NCI-H1105 (cell line): ENCODE measurements at regions not wholly inside any gene's neighbourhood (a gene's known extent, or its start where the extent isn't known, plus 50 kb on each side); places are given as distances from the start of the nearest gene placed in this dataset.
A peak's percentile ranks its signal among the peaks of the same experiment; 100 is the strongest.
"Not testable (repeated sequence)": the region's sequence is repeated elsewhere in the genome, so short reads cannot be mapped to it uniquely, and the experiment has no call there.

Source experiments
- DNase-seq: peaks from one replicate; lab custom pipeline; 2025; lab: John Stamatoyannopoulos, UW

GRCh38 chr2:78710632-78711375 lies 314.7 kb upstream of the REG3G start:
- no peak for DNase-seq

DNA sequence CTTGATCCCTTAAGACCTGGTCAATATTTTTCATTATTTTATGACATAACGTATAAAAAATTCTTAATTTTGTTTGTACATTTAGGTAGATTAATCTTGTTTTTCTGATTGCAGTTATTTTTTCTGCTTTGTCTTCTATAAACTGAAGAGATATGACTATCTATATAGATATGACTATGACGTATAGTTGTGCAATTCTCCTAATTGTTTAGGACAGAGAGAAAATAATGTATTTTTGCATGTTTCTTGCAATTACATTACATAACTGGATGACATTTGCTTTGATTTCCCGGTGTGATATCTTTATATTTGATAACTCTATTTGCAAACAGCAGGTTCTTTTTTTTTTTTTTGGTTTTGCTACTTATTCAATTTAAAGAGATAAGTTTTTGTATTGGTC lies 310.2 kb upstream of the REG3G start:
- no peak for DNase-seq

DNA sequence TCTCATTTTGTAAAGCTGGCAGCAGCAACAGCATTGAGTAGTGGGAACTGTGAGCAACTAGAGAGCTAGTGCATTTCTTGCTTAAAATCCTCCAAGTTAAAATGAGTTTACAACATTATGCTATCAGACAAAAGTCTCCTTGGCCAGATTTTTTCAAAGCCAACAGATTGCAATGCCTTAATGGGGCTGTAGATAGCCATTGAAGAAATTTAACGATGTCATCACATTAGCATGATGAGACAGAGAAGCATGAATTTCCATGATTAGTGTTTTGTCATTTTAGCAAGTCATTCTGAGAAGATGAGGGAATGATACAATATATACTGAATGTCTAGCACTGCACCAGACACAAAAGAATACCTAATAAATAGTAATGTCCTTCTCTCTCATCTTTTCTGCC lies 307.5 kb upstream of the REG3G start:
- no peak for DNase-seq

- no peak for DNase-seq
Measured at GRCh38 chr2:78718473-78718872, 307.0 kb upstream of the REG3G start.

GRCh38 chr2:78721355-78722033 lies 304.0 kb upstream of the REG3G start:
- no peak for DNase-seq

DNA sequence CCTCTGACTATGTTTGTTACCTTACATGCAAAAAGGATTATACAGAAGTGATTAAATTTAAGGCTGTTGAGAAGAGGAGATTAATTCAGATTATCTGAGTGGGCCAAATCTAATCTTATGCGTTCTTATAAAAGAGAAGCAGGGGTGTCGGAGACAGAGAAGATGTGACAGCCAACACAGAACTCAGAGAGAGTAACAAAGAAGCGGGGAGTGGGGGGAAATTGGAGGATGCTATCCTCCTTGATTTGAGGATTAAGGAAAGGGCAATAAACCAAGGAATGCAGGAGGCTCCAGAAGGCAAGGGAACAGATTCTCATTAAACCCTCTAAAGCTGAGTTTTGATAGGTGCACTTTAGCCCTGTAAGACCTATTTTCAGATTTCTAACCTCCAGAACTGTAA lies 291.3 kb upstream of the REG3G start:
- no peak for DNase-seq

DNA sequence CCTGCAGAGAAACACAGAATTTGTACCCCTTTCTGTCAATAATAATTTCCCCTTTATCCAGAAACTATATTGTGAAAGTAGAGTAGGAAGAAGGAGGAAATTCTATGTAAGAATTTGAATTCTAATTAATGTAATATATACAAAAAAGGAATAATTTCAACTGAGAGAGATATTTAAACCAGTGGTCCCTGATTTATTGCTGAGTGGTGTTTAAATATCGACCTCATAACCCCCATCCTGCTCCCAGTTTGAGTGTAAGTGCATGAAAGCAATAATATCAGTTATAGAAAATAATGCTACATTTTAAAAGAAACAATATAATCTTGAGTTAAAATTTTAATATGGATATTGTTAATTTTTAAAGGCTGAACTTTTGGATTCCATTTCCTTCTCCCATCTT lies 286.2 kb upstream of the REG3G start:
- DNase-seq = no peak

GRCh38 chr2:78749638-78750037 lies 275.9 kb upstream of the REG3G start:
- no peak for DNase-seq

DNA sequence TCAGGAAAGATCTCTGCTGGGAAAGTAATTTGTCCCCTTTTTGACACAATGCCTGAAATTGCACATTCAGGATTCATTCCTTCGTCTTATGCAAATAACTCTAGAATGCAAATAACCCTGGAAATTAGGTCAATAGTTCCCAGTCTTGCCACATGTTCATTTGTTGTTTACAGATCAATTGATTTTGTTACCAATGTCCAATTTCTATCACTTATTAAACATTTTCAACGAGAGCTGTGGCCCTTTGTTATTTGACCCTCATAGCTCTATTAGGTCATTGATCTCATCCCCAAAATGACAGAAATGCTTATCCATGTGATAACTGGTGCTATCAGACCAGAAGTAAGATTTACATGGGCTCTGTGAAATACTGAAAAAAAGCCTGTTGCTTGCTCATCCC lies 275.3 kb upstream of the REG3G start:
- DNase-seq = no peak

GRCh38 chr2:78754930-78755329 lies 270.6 kb upstream of the REG3G start:
- no peak for DNase-seq

DNA sequence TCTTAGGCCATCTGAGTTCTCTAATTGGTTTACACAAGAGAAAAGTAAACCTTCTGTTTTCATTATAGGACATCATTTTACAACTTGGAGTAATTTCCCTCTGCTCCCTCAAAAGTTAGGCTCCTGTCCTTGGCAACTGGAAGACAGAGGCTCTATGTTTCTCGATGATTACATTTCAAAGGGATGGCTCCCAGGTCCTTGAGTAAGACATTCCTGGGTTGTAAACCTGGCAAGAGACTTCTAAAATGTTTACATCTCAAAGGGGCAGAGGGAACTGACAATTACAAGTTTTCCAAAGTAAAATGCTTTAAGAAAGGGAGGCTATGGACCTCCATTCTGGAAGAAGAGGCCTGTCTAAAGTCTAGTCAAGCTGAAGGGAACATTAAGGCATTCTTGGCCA lies 268.3 kb upstream of the REG3G start:
- DNase-seq = no peak

DNA sequence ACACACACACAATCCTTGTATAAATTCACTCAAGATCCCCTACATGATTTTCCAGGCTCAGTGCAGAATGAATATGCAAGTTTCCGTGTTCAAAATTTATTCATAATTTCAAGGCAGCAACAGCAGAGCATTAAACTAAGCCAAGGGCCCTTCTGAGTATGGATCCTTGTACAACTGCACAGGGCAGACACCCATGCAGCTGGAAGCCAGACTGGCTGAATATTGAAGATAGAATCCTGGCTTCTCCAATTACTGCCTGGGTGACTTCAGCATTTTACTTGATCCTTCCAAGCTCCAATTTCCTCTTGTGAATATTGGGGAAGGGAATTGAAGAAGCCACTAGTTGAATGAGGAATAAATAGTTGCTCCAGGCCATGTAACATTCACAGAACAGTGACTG lies 267.9 kb upstream of the REG3G start:
- no peak for DNase-seq

DNA sequence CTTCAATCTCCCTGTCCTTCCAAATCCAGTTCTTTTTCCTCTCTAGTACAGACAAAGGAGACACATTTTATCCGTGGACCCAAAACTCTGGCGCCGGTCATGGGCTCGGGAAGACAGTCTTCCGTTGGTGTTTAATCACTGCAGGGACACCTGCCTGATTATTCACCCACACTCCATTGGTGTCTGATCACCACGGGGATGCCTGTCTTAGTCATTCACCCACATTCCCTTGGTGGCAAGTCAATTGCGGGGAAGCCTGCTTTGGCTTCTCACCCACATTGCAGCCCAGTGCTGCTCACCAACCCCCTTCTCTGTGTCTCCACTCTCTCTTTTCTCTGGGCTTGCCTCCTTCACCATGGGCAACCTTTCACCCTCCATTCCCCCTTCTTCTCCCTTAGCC lies 266.7 kb upstream of the REG3G start:
- not testable (repeated sequence) for DNase-seq

DNA sequence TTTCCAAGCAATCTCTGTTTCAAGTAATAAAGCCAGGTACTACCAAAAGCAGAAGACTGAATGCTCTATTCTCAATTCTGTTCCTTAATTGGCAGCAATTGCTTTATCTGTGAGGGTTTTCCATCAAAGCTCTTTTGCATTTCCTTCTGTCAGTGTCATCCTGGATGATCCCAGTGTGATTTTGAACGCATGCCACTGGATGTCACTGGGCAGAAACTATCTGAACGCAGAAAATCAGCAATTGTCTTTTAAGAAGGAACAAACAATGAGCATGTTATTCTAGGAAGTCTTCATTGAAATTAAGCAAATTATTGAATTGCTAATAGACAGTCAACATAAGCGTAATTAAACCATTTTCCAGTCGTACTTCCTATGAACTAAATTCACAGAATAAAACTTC lies 259.0 kb upstream of the REG3G start:
- no peak for DNase-seq

DNA sequence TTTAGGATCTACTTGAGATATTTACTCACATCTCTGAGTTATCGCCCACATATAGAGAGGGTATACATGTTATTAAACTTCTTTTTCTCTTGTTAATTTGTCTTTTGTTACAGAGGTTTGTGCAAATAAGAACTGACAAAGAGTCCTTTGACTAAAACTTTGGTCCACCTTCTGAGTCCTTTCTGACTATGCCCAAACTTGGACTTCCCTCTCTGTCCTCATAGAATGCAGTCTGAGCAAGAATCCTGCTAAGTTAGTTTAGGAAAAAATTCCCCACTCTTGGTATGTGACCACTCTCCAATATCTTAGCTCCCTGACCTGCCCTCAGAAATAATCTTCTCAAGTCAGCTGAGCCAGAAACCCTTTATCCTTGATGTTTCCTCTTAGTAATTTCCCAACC lies 257.5 kb upstream of the REG3G start:
- no peak for DNase-seq

GRCh38 chr2:78775291-78775690 lies 250.2 kb upstream of the REG3G start:
- DNase-seq = no peak

DNA sequence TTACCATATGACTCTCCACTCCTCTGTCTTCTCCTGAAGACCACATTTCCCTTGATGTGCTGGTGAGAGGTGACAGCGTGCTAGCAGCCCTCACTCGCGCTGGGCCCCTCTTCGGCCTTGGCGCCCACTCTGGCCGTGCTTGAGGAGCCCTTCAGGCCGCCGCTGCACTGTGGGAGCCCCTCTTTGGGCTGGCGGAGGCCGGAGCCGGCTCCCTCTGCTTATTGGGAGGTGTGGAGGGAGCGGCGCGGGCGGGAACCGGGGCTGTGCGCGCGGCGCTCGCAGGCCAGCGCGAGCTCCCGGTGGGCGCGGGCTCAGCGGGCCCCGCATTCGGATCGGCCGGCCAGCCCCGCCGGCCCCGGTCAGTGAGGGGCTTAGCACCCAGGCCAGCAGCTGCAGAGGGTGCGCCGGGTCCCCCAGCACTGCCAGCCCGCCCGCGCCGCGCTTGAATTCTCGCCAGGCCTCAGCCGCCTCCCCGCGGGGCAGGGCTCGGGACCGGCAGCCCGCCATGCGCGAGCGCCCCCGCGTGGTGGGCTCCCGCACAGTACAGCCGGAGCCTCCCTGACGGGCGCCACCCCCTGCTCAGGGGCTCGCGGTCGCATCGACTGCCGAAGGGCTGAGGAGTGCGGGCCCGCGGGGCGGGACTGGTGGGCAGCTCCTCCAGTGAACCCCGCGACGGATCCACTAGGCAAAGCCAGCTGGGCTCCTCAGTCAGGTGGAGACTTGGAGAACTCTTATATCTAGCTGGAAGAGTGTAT lies 246.6 kb upstream of the REG3G start:
- no peak for DNase-seq

GRCh38 chr2:78779761-78780160 lies 245.7 kb upstream of the REG3G start:
- DNase-seq = no peak

DNA sequence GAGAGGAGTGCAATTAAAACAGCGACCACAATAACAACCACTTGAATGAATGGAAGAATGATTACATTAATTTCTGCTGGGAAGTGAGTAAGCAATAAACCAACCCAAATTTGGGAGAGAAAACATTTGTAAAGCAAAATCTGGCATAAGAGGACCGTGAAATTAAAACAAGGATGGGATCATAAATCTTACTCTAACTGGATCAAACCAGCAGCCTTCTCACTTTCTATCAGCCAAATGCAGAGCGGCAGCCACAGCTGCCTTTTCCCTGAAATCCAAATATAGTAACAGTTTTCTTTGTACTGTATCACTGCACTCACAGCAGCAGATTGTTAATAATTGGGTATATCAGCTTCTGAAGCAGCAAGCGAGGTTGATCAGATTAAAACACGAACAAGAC lies 245.2 kb upstream of the REG3G start:
- DNase-seq = peak; percentile 76

GRCh38 chr2:78780864-78781583 lies 244.5 kb upstream of the REG3G start:
- DNase-seq = no peak

DNA sequence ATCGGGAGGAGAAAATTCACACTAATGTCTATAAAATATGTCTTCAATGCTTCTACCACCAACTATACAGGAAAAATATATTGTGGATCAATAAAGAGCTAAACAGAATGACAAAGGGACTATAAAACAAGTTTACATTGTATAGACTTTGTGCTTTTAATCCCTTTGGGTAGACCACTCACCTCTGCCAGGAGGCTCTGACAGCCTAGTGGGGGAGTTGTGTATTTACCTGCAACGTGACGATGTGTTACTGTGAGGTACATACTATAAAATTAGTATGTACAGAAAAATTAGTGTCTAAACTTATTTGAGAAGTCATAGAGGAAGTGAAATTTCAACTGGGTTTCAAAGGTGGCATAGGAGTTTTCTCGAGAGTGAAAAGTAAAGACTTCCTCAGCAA lies 243.3 kb upstream of the REG3G start:
- DNase-seq = no peak

- DNase-seq = no peak
Measured at GRCh38 chr2:78811955-78812610, 213.4 kb upstream of the REG3G start.
